ENCODE measurements at regions not wholly inside any gene's neighbourhood (a gene's known extent, or its start where the extent isn't known, plus 50 kb on each side); places are given as distances from the start of the nearest gene placed in this dataset.

GRCh38 chr4:72846280-72847111, 223.0 kb downstream of the COX18 start:
- TF ChIP-seq POLR2A (IDR thresholded peaks at IDR 0.05) = no peak
- no peak for TF ChIP-seq CTCF (IDR thresholded peaks at IDR 0.05)
